CD4-positive, alpha-beta T cell (primary cell): ENCODE measurements at regions not wholly inside any gene's neighbourhood (a gene's known extent, or its start where the extent isn't known, plus 50 kb on each side); places are given as distances from the start of the nearest gene placed in this dataset.

Experiments
- ATAC-seq: fragments of 200-7000 bp; cut with Tn5 transposase; one replicate; pipeline ENCODE4 v1.10.0; 2022; ENCODE audit warnings: mild to moderate bottlenecking; ENCODE audit not compliant: poor library complexity
- CTCF ChIA-PET: fragments of 350-600 bp; sonication (Branson Sonifier 250); formaldehyde crosslinking; loops from one replicate; lab custom pipeline; 2021; ENCODE audit warnings: antibody characterized with exemption, inconsistent platforms; lab: Charles Lee
- POLR2A ChIA-PET: fragments of 350-600 bp; sonication (Branson Sonifier 250); formaldehyde crosslinking; loops from one replicate; lab custom pipeline; 2021; ENCODE audit warnings: antibody characterized with exemption, inconsistent platforms; lab: Charles Lee
- DNase-seq, 14 experiments: peaks; one replicate each; pipeline ENCODE4 v3.0.0-alpha.2; 2013 to 2020; ENCODE audit warnings: mixed read lengths in 2 of 14
- H3K27ac ChIP-seq, 2 donors: one replicate each; pipeline versions ENCODE4 v1.5.1 to v1.7.0; 2013; ENCODE audit warnings: low read length in 2 of 2, low read depth in 1 of 2, mild to moderate bottlenecking in 1 of 2
- H3K27me3 ChIP-seq, 2 experiments: 1 replicate in 1 of 2; 2 replicates in 1 of 2; pipeline versions ENCODE4 v1.6.1 to v1.7.0; 2013; ENCODE audit warnings: low read length in 2 of 2, control low read depth in 1 of 2, mild to moderate bottlenecking in 1 of 2, moderate library complexity in 1 of 2; ENCODE audit not compliant: insufficient read depth in 2 of 2, control insufficient read depth in 1 of 2
- H3K36me3 ChIP-seq: one replicate; pipeline ENCODE4 v1.6.1; 2013; ENCODE audit warnings: low read length, control low read depth; ENCODE audit not compliant: insufficient read depth
- H3K4me1 ChIP-seq: one replicate; pipeline ENCODE4 v1.6.1; 2013; ENCODE audit warnings: low read length, control low read depth; ENCODE audit not compliant: insufficient read depth
- H3K4me3 ChIP-seq: one replicate; pipeline ENCODE4 v1.5.1; 2013; ENCODE audit warnings: mild to moderate bottlenecking, low read length, moderate library complexity
- H3K9me3 ChIP-seq, 2 experiments: 1 replicate in 1 of 2; 2 replicates in 1 of 2; pipeline versions ENCODE4 v1.6.1 to v1.7.0; 2013; ENCODE audit warnings: low read length in 2 of 2, mild to moderate bottlenecking in 2 of 2, control low read depth in 1 of 2, moderate library complexity in 1 of 2; ENCODE audit not compliant: control insufficient read depth in 1 of 2, insufficient read depth in 1 of 2
- H3K27ac Mint-ChIP-seq: one replicate; pipeline ENCODE4 v1.8.0; 2020; ENCODE audit warnings: mixed read lengths
- H3K27me3 Mint-ChIP-seq: one replicate; pipeline ENCODE4 v1.8.0; 2021; ENCODE audit warnings: mixed read lengths
- H3K36me3 Mint-ChIP-seq: one replicate; pipeline ENCODE4 v1.8.0; 2021; ENCODE audit warnings: low read depth, mixed read lengths
- H3K4me1 Mint-ChIP-seq: one replicate; pipeline ENCODE4 v1.8.0; 2021; ENCODE audit warnings: low read depth, mixed read lengths
- H3K4me3 Mint-ChIP-seq: one replicate; pipeline ENCODE4 v1.8.0; 2020; ENCODE audit warnings: mild to moderate bottlenecking, mixed read lengths
- H3K9me3 Mint-ChIP-seq: one replicate; pipeline ENCODE4 v1.8.0; 2020; ENCODE audit warnings: mixed read lengths
- intact Hi-C, 2 experiments: fragments of 100-400 bp; cut with DNase I in 1 of 2; cut with micrococcal nuclease in 1 of 2; formaldehyde crosslinking; loops; one replicate each; pipeline versions ENCODE4 v1.15.1 to v1.9.0; 2023 to 2025; cut with DNase I, micrococcal nuclease
- TF ChIP-seq, protein P1 (sequence below): fragments of 200-600 bp; IDR thresholded peaks from one replicate; pipeline ENCODE4 v1.8.0; 2022; ENCODE audit warnings: antibody characterized with exemption, mild to moderate bottlenecking

DNA sequence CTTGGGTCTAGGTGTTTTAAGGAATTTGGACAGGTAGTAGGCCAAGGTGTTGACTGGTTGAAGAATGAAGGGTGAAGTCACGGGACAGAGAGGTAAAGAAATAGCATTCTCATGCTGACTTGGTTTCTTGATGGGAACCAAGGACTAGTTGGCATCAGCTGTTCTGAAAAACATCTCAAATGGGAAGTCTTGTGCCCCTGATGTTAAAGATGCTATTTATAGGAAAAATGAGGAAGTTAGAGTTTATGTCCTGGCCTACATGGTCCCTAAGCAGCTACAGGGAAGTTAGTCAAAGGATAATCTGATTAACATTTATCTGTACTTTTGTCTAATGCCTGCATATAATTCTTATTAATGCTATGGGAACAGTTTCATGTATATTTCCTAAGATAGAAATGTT is 262.4 kb downstream of the HHIPL2 start:
- ChIA-PET POLR2A (no interaction called here), CTCF (no interaction called here)
- intact Hi-C loops: no loop called here
- TF ChIP-seq, protein P1, sequence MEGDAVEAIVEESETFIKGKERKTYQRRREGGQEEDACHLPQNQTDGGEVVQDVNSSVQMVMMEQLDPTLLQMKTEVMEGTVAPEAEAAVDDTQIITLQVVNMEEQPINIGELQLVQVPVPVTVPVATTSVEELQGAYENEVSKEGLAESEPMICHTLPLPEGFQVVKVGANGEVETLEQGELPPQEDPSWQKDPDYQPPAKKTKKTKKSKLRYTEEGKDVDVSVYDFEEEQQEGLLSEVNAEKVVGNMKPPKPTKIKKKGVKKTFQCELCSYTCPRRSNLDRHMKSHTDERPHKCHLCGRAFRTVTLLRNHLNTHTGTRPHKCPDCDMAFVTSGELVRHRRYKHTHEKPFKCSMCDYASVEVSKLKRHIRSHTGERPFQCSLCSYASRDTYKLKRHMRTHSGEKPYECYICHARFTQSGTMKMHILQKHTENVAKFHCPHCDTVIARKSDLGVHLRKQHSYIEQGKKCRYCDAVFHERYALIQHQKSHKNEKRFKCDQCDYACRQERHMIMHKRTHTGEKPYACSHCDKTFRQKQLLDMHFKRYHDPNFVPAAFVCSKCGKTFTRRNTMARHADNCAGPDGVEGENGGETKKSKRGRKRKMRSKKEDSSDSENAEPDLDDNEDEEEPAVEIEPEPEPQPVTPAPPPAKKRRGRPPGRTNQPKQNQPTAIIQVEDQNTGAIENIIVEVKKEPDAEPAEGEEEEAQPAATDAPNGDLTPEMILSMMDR: no peak
- H3K9me3 Mint-ChIP-seq: no peaks in the 10 kb centered on the region
- H3K4me3 Mint-ChIP-seq: no peak overlapping the region
- no peaks in the 10 kb centered on the region for H3K36me3 Mint-ChIP-seq
- Histone ChIP-seq H3K9me3 (no peaks in the 10 kb centered on the region), H3K4me3 (no peak overlapping the region), H3K36me3 (no peaks in the 10 kb centered on the region), H3K4me1 (no peaks in the 10 kb centered on the region), H3K27me3 (no peaks in the 10 kb centered on the region), H3K27ac (no peak overlapping the region)
- ATAC-seq (no peak), DNase-seq (no peak)
- H3K27ac Mint-ChIP-seq: no peak overlapping the region
- no peaks in the 10 kb centered on the region for H3K27me3 Mint-ChIP-seq
- no peaks in the 10 kb centered on the region for H3K4me1 Mint-ChIP-seq

DNA sequence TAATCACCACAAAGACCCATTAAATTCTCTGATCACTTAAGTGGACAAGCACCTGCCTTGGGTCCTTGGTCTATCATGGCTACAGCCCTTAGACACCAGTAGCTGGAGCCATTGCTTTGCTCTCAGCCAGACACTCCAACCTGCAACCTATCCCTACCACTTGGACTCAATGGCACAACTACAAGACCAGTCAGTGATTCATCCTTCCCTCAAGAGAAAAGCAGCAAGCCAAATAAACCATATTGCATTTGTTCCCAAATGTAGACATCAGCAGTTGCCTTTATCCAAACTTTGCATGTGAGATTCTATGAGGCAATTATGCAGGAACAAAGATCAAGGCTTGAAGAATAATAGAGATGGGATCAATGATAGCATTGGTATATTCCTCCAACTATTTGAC is 263.4 kb downstream of the HHIPL2 start:
- Histone ChIP-seq H3K4me1 (no peaks in the 10 kb centered on the region), H3K27ac (no peak overlapping the region), H3K9me3 (no peaks in the 10 kb centered on the region), H3K27me3 (no peaks in the 10 kb centered on the region), H3K4me3 (no peak overlapping the region), H3K36me3 (no peaks in the 10 kb centered on the region)
- no peak overlapping the region for H3K4me3 Mint-ChIP-seq
- intact Hi-C loops: no loop called here
- H3K27ac Mint-ChIP-seq: no peak overlapping the region
- TF ChIP-seq, protein P1: no peak
- POLR2A ChIA-PET: no interaction called here
- no peaks in the 10 kb centered on the region for H3K27me3 Mint-ChIP-seq
- no peaks in the 10 kb centered on the region for H3K4me1 Mint-ChIP-seq
- CTCF ChIA-PET: no interaction called here
- ATAC-seq (no peak), DNase-seq (no peak)
- H3K9me3 Mint-ChIP-seq: no peaks in the 10 kb centered on the region
- H3K36me3 Mint-ChIP-seq: no peaks in the 10 kb centered on the region

DNA sequence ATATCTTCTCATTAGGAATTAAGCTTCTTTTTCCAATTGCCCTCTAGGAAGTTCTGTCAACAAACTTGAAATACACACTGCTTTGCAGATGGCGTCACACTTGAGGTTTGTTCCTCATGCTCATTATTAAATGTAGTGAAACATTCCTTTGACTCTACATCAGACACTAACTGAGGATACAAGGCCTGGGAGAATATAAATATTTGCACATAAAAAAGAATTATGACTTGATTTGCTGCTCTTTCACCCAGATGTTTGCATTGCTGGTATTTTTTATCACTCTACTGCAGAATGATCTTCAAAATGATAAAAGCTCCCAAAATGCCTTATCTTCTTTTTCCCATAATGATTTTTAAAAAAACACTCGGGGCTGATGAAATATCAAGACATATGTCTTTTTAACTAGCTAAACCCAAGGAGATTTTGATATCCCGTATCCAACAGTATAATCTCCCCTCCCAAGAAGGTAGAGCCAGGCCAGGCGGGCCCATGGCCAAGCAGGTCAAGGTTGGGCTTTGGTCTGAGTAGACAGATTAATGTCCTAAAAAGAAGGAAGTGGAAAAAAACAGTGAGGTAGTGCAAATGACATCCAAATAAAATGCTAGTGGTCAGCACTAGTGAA is 264.6 kb downstream of the HHIPL2 start:
- Mint-ChIP-seq H3K4me1 (no peaks in the 10 kb centered on the region), H3K9me3 (no peaks in the 10 kb centered on the region), H3K27ac (no peak overlapping the region), H3K27me3 (no peaks in the 10 kb centered on the region), H3K36me3 (no peaks in the 10 kb centered on the region), H3K4me3 (no peak overlapping the region)
- Histone ChIP-seq H3K27ac (no peak overlapping the region), H3K4me1 (no peaks in the 10 kb centered on the region), H3K4me3 (no peak overlapping the region), H3K9me3 (no peaks in the 10 kb centered on the region), H3K27me3 (no peaks in the 10 kb centered on the region), H3K36me3 (no peaks in the 10 kb centered on the region)
- intact Hi-C loops: no loop called here
- CTCF ChIA-PET: no interaction called here
- POLR2A ChIA-PET: no interaction called here
- no peak for DNase-seq
- ATAC-seq: no peak
- TF ChIP-seq, protein P1: no peak
